DMS153 treated with DMSO at 0.1 percent for 48 hours (cell line): ENCODE measurements at regions not wholly inside any gene's neighbourhood (a gene's known extent, or its start where the extent isn't known, plus 50 kb on each side); places are given as distances from the start of the nearest gene placed in this dataset.

Experiments used
- DNase-seq: peaks from one replicate; lab custom pipeline; 2025; ENCODE audit not compliant: unreplicated experiment; lab: John Stamatoyannopoulos, UW

- DNase-seq, result no peak
These were observed 210.6 kb upstream of the UMPS start for GRCh38 chr3:124519591-124520194.

GRCh38 chr3:124520970-124521369, 209.3 kb upstream of the UMPS start:
- DNase-seq, result peak; percentile 93

DNA sequence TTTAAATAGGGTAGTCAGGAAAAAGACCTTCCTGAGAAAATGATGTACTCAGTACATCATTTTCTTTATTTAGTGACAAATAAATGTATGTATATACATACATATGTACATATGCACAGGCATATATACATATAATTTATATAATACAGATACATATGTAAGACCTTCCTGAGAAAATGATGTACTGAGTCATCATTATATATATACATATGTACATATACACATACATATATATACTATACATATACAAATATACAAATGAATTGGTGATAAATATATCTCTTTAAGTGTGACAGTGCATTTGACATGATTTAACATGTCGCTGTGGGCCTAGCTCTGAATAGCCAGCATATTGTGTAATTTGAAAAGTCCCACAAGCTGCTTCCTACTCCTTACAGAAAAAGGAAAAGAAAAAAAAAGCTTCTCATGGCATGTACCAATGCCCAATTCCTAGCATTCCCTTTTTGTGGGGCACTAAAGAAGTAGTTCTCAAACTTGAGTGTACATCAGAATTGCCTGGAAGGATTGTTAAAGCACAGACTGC, 208.1 kb upstream of the UMPS start:
- DNase-seq, result no peak

- no peak for DNase-seq
These were observed 203.7 kb upstream of the UMPS start for GRCh38 chr3:124526601-124527000.

DNA sequence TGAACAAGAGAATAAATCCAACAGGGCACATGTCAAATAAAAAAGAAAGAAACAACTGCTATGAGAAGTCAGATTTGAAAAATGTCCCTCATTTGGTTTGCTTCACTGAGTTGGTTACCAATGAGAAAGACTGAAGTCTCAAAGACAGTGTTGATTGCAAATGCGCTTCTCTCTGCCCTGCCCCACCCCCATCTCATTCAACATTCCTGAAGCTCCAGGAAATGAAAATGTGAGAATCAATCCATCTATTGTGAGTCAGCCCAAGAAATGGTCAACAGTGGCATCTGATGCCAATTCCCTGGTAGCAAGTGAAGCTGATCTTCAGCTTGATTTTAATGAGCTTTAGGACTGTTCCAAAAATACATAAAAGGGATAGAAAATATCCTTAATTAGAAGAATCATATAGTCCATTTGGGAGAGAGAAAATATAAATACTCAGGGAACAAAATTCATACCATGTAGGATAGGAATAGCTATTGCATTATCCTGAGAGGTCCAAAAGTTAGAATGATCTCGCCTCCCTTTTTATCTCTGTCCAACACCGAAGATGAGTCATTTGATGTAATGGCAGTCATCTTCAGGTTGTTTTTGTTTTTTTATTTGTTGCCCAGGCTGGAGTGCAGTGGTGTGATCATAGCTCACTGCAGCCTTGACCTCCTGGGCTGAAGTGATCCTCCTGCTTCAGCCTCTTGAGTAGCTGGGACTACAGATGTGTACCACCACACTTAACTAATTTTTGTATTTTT, 200.3 kb upstream of the UMPS start:
- DNase-seq, result no peak

- DNase-seq, result no peak
These were observed 199.3 kb upstream of the UMPS start for GRCh38 chr3:124530916-124531315.

- no peak for DNase-seq
These were observed 198.2 kb upstream of the UMPS start for GRCh38 chr3:124532071-124532470.

DNA sequence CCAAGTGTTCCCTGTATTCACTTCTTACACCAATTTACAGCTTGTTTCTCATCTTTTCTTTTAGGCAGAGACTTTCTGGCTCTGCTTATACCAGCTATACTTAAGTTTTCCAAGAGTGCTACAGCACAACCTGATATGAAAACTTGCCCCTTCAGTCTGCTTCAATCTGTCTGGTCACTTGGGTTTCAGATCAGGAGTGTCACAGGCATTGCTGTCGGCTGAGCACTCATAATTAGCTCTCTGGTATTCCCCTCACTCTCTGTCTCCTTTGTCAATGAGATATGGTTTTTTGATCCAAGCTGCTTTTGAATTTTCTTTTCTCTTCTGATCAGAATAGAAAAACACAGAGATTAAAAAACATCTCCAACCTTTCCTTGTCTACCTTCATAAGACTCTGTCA, 194.9 kb upstream of the UMPS start:
- no peak for DNase-seq

DNA sequence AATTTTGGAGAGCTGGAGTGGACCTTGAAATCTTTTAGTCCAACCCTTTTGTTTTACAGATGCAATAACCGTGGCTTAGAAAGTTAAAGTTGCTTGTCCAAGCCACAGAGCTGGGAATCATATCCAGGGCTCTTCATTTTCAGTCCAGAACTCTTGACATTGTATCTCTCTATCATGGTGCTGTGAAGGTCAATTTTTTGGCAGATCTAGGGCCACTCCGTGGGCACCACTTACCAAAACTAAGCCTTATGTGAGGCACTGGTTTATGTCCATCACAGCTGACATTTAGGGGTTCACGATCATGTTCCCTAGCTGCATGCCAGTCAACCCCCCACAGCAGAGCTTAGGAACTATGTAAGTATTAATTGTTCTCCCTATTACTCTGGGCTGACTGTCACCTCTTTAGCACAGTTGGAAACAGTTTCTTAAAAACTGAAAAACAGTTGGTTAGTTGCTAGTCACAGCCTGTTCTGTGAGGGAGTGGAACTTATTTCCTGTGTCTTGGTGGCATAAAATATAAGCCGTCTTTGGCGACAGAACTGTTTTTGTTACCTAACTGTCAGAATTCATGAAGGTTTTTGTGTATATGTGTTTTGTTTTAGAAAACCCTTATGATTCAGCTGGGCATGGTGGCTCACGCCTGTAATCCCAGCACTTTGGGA, 189.6 kb upstream of the UMPS start:
- no peak for DNase-seq

GRCh38 chr3:124542214-124542869, 187.9 kb upstream of the UMPS start:
- no peak for DNase-seq

- no peak for DNase-seq
These were observed 184.4 kb upstream of the UMPS start for GRCh38 chr3:124545891-124546290.

DNA sequence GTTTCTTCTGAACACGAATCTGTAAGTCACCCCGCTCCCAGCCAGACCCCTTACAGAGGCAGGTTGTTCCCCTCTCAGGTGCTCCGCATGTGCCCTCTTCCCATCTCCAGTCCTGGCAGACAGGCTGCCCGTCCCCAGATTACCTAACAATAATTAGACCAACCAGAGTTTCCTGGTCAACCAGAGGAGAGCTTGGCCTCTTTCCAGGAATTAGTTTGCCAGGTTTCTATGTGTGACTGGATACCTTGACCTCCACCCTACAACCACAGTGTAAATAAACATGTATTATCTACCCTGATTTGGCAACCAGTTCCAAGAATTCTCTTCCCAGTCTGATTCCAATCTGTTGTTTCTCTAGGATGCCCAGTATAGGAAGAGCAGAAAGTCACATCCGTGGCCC, 178.0 kb upstream of the UMPS start:
- peak; percentile 92 for DNase-seq

DNA sequence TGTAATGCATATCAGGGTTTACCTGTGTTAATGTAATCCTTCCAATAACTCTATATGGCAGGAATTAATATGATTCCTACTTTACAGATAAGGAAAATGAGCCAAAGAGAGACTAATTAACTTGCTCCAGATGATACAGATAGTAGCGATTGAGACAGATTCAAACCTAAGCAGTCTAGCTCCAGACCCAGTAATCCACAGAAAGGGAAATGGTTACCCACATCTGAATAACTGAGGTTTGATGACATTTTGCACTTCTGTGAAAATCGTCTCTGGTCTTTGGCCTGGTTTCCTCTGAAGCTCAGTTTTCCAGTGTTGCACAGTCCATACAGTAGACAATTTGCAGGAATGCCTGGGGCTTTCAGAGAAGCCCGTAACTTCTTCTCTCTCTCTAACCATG, 177.1 kb upstream of the UMPS start:
- DNase-seq, result no peak

DNA sequence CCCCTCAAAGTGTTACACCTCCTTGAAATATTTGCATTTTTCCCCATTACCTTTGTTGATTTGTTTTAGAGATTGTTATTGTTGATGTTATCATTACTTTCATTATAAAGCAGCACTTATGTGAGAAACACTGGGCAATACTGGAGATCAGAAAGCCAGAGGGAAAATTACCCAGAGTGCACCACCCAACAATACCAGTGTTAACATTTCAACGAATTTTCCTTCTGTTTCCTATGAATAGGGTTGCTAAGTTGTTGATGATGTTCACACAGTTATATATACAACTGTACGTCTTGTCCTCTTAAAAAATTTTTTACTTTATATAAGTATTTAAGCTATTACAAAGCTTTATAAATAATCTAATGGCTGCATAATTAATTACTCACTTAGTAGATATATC, 173.6 kb upstream of the UMPS start:
- no peak for DNase-seq

- peak; percentile 24 for DNase-seq
These were observed 172.6 kb upstream of the UMPS start for GRCh38 chr3:124557433-124558232.

DNA sequence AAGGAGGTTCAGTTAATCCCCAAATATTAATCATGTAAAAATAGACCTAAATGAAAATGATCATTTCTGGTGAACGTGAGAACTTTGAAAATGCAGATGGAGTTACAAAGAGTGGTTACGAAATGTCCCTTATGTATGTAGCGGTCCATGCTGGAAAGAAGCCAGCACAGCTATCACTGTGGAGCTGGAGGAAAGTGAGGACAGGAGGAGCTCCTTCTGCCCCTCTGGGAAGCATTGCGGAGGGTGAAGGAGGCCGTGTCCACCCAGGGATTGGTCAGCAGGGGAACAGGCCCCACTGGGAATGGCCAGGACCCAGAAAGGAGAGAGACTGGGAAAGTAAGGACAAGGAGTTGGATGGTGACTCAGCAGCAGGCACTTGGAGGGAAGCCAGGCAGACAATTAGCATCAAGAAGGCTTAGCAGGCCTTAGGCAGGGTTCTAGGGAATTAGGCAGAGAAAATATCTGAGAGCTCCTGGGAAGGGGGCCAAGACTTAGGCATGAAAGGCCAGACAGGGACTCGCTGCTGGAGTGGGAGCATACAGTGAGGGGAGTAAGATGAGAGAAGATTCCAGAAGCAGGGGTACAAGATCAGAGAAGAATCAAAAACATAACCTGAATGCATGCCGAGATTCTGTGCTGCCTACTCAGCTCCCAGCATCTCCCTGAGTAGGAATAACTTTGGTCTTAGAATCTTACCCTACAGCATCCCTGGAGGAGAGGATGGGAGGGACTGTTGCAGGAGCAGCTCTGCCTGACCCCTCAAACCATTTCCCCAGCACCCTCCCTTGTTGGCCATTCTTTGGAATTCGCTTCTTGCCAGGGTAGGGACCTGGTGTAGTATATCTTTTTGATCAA, 171.0 kb upstream of the UMPS start:
- DNase-seq, result peak; percentile 37

DNA sequence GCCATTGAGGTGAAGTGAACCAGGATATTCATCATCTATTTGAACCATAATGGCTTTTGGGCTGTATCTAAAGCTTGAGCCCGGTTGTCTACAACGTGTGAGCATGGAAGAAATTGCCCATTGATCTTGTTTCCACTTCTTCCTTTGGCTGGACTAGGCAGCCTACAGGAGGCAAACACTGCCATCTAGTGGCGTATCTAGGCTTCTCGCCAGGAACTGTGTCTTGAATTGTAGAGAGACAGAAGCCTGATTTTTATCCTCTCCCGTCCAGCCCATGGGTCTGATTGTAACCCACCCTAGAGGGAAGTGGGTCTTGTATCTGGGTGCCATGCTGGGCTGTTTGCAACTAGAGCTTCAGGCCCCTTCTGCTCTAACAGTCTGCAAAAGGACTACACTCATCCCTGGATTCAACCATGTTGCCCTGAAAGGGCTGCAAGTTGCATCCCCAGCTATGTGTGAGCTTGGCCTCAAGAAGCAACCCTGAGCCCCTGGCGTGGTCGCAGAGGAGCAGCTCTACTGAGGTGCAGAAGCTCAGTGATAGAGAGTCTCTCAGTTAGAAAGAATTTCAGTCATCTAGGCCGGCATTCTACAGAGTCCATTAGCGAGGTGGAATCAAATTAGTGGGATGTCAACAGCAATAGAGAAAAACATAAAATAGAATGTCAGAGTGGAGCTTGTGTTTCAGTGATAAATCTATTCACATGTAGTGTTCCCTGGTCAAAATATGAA, 170.2 kb upstream of the UMPS start:
- DNase-seq, result peak; percentile 54

- DNase-seq, result no peak
These were observed 169.5 kb upstream of the UMPS start for GRCh38 chr3:124560666-124561215.

GRCh38 chr3:124562769-124563168, 167.5 kb upstream of the UMPS start:
- DNase-seq, result no peak
